Activated CD4-positive, alpha-beta T cell treated with anti-CD3 and anti-CD28 coated beads, Interleukin-2, amount 10 ng/mL, durations not matched to agents 24 days and 14 days (primary cell): ENCODE measurements at regions not wholly inside any gene's neighbourhood (a gene's known extent, or its start where the extent isn't known, plus 50 kb on each side); places are given as distances from the start of the nearest gene placed in this dataset.
"Not testable (repeated sequence)": the region's sequence is repeated elsewhere in the genome, so short reads cannot be mapped to it uniquely, and the experiment has no call there.

Experiments
- DNase-seq: peaks from one replicate; pipeline ENCODE4 v3.0.0; 2022
- H3K27ac Mint-ChIP-seq: one replicate; pipeline ENCODE4 v1.8.0; 2022; ENCODE audit warnings: mild to moderate bottlenecking, mixed read lengths
- H3K27me3 Mint-ChIP-seq: one replicate; pipeline ENCODE4 v1.8.0; 2022; ENCODE audit warnings: mixed read lengths
- H3K36me3 Mint-ChIP-seq: one replicate; pipeline ENCODE4 v1.8.0; 2022; ENCODE audit warnings: low read depth, mild to moderate bottlenecking, mixed read lengths
- H3K4me1 Mint-ChIP-seq: one replicate; pipeline ENCODE4 v1.8.0; 2021; ENCODE audit warnings: mixed read lengths
- H3K4me3 Mint-ChIP-seq: one replicate; pipeline ENCODE4 v1.8.0; 2022; ENCODE audit warnings: mild to moderate bottlenecking, moderate library complexity, mixed read lengths
- H3K9me3 Mint-ChIP-seq: one replicate; pipeline ENCODE4 v1.8.0; 2021; ENCODE audit warnings: mixed read lengths
- intact Hi-C: fragments of 100-400 bp; cut with micrococcal nuclease; formaldehyde crosslinking; loops from one replicate; pipeline ENCODE4 v1.15.1; 2023

GRCh38 chr18:43775591-43775990, 498.3 kb upstream of the SYT4 start:
- DNase-seq: no peak
- Mint-ChIP-seq H3K9me3 (peaks cover 7% of the 10 kb centered on the region), H3K4me3 (no peak overlapping the region), H3K4me1 (no peaks in the 10 kb centered on the region), H3K36me3 (no peaks in the 10 kb centered on the region), H3K27me3 (no peaks in the 10 kb centered on the region), H3K27ac (no peak overlapping the region)
- intact Hi-C loops: no loop called here

- peaks cover 7% of the 10 kb centered on the region for H3K9me3 Mint-ChIP-seq
- H3K27ac Mint-ChIP-seq: no peak overlapping the region
- no peak for DNase-seq
- H3K4me3 Mint-ChIP-seq: no peak overlapping the region
- no peaks in the 10 kb centered on the region for H3K36me3 Mint-ChIP-seq
- intact Hi-C loops: no loop called here
- H3K27me3 Mint-ChIP-seq: no peaks in the 10 kb centered on the region
- H3K4me1 Mint-ChIP-seq: no peaks in the 10 kb centered on the region
Measured at GRCh38 chr18:43776997-43777396, 499.7 kb upstream of the SYT4 start.

- Mint-ChIP-seq H3K27ac (no peak overlapping the region), H3K4me1 (no peaks in the 10 kb centered on the region), H3K27me3 (no peaks in the 10 kb centered on the region), H3K4me3 (no peak overlapping the region), H3K9me3 (peaks cover 7% of the 10 kb centered on the region), H3K36me3 (no peaks in the 10 kb centered on the region)
- intact Hi-C loops: no loop called here
- no peak for DNase-seq
Measured at GRCh38 chr18:43777636-43778304, 500.5 kb upstream of the SYT4 start.

GRCh38 chr18:43780782-43781340, 503.6 kb upstream of the SYT4 start:
- no peak for DNase-seq
- Mint-ChIP-seq H3K4me3 (no peak overlapping the region), H3K27me3 (no peaks in the 10 kb centered on the region)

GRCh38 chr18:43785158-43785557, 507.9 kb upstream of the SYT4 start:
- DNase-seq: no peak
- Mint-ChIP-seq H3K4me3 (no peak overlapping the region), H3K27ac (no peak overlapping the region), H3K36me3 (no peaks in the 10 kb centered on the region), H3K27me3 (no peaks in the 10 kb centered on the region), H3K9me3 (no peaks in the 10 kb centered on the region), H3K4me1 (no peaks in the 10 kb centered on the region)
- intact Hi-C loops: no loop called here

More at GRCh38 chr18:43780782-43781340, 503.6 kb upstream of the SYT4 start:
- H3K9me3 Mint-ChIP-seq: no peaks in the 10 kb centered on the region
- no peak overlapping the region for H3K27ac Mint-ChIP-seq
- intact Hi-C loops: no loop called here
- H3K36me3 Mint-ChIP-seq: no peaks in the 10 kb centered on the region
- no peaks in the 10 kb centered on the region for H3K4me1 Mint-ChIP-seq

- intact Hi-C loops: no loop called here
- Mint-ChIP-seq H3K27me3 (no peaks in the 10 kb centered on the region), H3K9me3 (no peaks in the 10 kb centered on the region), H3K36me3 (no peaks in the 10 kb centered on the region), H3K4me3 (no peak overlapping the region), H3K27ac (no peak overlapping the region), H3K4me1 (no peaks in the 10 kb centered on the region)
- DNase-seq: no peak
Measured at GRCh38 chr18:43786893-43787292, 509.6 kb upstream of the SYT4 start.

GRCh38 chr18:43787721-43788120, 510.4 kb upstream of the SYT4 start:
- DNase-seq, H3K36me3 Mint-ChIP-seq, H3K27ac Mint-ChIP-seq, intact Hi-C loops, H3K27me3 Mint-ChIP-seq, H3K9me3 Mint-ChIP-seq, H3K4me3 Mint-ChIP-seq, H3K4me1 Mint-ChIP-seq: not testable (repeated sequence)

GRCh38 chr18:43789234-43790000, 512.1 kb upstream of the SYT4 start:
- no peaks in the 10 kb centered on the region for H3K9me3 Mint-ChIP-seq
- H3K36me3 Mint-ChIP-seq: no peaks in the 10 kb centered on the region
- intact Hi-C loops: no loop called here
- H3K27ac Mint-ChIP-seq: no peak overlapping the region
- DNase-seq: no peak
- no peak overlapping the region for H3K4me3 Mint-ChIP-seq
- no peaks in the 10 kb centered on the region for H3K4me1 Mint-ChIP-seq
- no peaks in the 10 kb centered on the region for H3K27me3 Mint-ChIP-seq

GRCh38 chr18:43793910-43794309, 516.6 kb upstream of the SYT4 start:
- no peak for DNase-seq
- intact Hi-C loops: no loop called here
- no peaks in the 10 kb centered on the region for H3K27me3 Mint-ChIP-seq
- H3K4me1 Mint-ChIP-seq: no peaks in the 10 kb centered on the region
- H3K36me3 Mint-ChIP-seq: no peaks in the 10 kb centered on the region
- H3K27ac Mint-ChIP-seq: no peak overlapping the region
- no peaks in the 10 kb centered on the region for H3K9me3 Mint-ChIP-seq
- H3K4me3 Mint-ChIP-seq: no peak overlapping the region

- no peak for DNase-seq
- H3K36me3 Mint-ChIP-seq: no peaks in the 10 kb centered on the region
- H3K4me3 Mint-ChIP-seq: no peak overlapping the region
- no peaks in the 10 kb centered on the region for H3K9me3 Mint-ChIP-seq
- no peak overlapping the region for H3K27ac Mint-ChIP-seq
- no peaks in the 10 kb centered on the region for H3K4me1 Mint-ChIP-seq
- intact Hi-C loops: no loop called here
- no peaks in the 10 kb centered on the region for H3K27me3 Mint-ChIP-seq
Measured at GRCh38 chr18:43794363-43794762, 517.1 kb upstream of the SYT4 start.

GRCh38 chr18:43797347-43797746, 520.1 kb upstream of the SYT4 start:
- intact Hi-C loops: no loop called here
- H3K9me3 Mint-ChIP-seq: no peaks in the 10 kb centered on the region
- no peak overlapping the region for H3K27ac Mint-ChIP-seq
- no peaks in the 10 kb centered on the region for H3K27me3 Mint-ChIP-seq
- DNase-seq: no peak
- H3K4me1 Mint-ChIP-seq: no peaks in the 10 kb centered on the region
- no peaks in the 10 kb centered on the region for H3K36me3 Mint-ChIP-seq
- H3K4me3 Mint-ChIP-seq: no peak overlapping the region

- no peaks in the 10 kb centered on the region for H3K36me3 Mint-ChIP-seq
- no peaks in the 10 kb centered on the region for H3K9me3 Mint-ChIP-seq
- no peaks in the 10 kb centered on the region for H3K27me3 Mint-ChIP-seq
Measured at GRCh38 chr18:43800584-43800983, 523.3 kb upstream of the SYT4 start.

GRCh38 chr18:43805646-43806194, 528.4 kb upstream of the SYT4 start:
- intact Hi-C loops: loop anchor here (10.0 kb wide), 1 partner anchor 61 kb away; no protein-coding TSS in a partner anchor
- H3K36me3 Mint-ChIP-seq: no peaks in the 10 kb centered on the region
- no peak overlapping the region for H3K4me3 Mint-ChIP-seq
- DNase-seq: no peak
- H3K9me3 Mint-ChIP-seq: no peaks in the 10 kb centered on the region
- no peaks in the 10 kb centered on the region for H3K4me1 Mint-ChIP-seq
- no peaks in the 10 kb centered on the region for H3K27me3 Mint-ChIP-seq
- H3K27ac Mint-ChIP-seq: no peak overlapping the region

More at GRCh38 chr18:43800584-43800983, 523.3 kb upstream of the SYT4 start:
- Mint-ChIP-seq H3K4me1 (no peaks in the 10 kb centered on the region), H3K27ac (no peak overlapping the region), H3K4me3 (no peak overlapping the region)
- DNase-seq: no peak
- intact Hi-C loops: loop anchor here (10.0 kb wide), 1 partner anchor 56 kb away; no protein-coding TSS in a partner anchor

- Mint-ChIP-seq H3K9me3 (no peaks in the 10 kb centered on the region), H3K4me1 (no peaks in the 10 kb centered on the region)
- no peak for DNase-seq
Measured at GRCh38 chr18:43812627-43813026, 535.3 kb upstream of the SYT4 start.

More at GRCh38 chr18:43812627-43813026, 535.3 kb upstream of the SYT4 start:
- Mint-ChIP-seq H3K36me3 (no peaks in the 10 kb centered on the region), H3K4me3 (no peak overlapping the region), H3K27ac (no peak overlapping the region), H3K27me3 (no peaks in the 10 kb centered on the region)
- intact Hi-C loops: no loop called here
